ENCODE measurements at regions not wholly inside any gene's neighbourhood (a gene's known extent, or its start where the extent isn't known, plus 50 kb on each side); places are given as distances from the start of the nearest gene placed in this dataset.

- TF ChIP-seq POLR2A (IDR thresholded peaks at IDR 0.05) (no peak), POLR2AphosphoS5 (IDR thresholded peaks at IDR 0.05) (no peak), CTCF (IDR thresholded peaks at IDR 0.05) (no peak)
Observed at GRCh38 chrX:25548811-25549210, 533.0 kb upstream of the ARX start.
